ENCODE measurements at regions not wholly inside any gene's neighbourhood (a gene's known extent, or its start where the extent isn't known, plus 50 kb on each side); places are given as distances from the start of the nearest gene placed in this dataset.

GRCh38 chr22:49209452-49210195, 618.0 kb downstream of the BRD1 start:
- H3K4me3 ChIP-seq (ENCODE audit: low read length) = no peak overlapping the region
- H3K4me1 ChIP-seq (ENCODE audit: insufficient read depth, low read length) = no peaks in the 10 kb centered on the region
- no peaks in the 10 kb centered on the region for H3K27me3 ChIP-seq (ENCODE audit: insufficient read depth, low read length)
- H3K9me3 ChIP-seq (ENCODE audit: low read depth, low read length) = no peaks in the 10 kb centered on the region

GRCh38 chr22:49208768-49209252, 618.9 kb downstream of the BRD1 start:
- no peaks in the 10 kb centered on the region for H3K4me1 ChIP-seq (ENCODE audit: insufficient read depth, low read length)
- no peaks in the 10 kb centered on the region for H3K9me3 ChIP-seq (ENCODE audit: low read depth, low read length)
- H3K4me3 ChIP-seq (ENCODE audit: low read length) = no peak overlapping the region
- no peaks in the 10 kb centered on the region for H3K27me3 ChIP-seq (ENCODE audit: insufficient read depth, low read length)

GRCh38 chr22:49208004-49208402, 619.7 kb downstream of the BRD1 start:
- Histone ChIP-seq H3K27me3 (ENCODE audit: insufficient read depth, low read length) (no peaks in the 10 kb centered on the region), H3K4me3 (ENCODE audit: low read length) (no peak overlapping the region), H3K4me1 (ENCODE audit: insufficient read depth, low read length) (no peaks in the 10 kb centered on the region), H3K9me3 (ENCODE audit: low read depth, low read length) (no peaks in the 10 kb centered on the region)

- Histone ChIP-seq H3K4me1 (ENCODE audit: insufficient read depth, low read length) (no peaks in the 10 kb centered on the region), H3K27me3 (ENCODE audit: insufficient read depth, low read length) (no peaks in the 10 kb centered on the region), H3K4me3 (ENCODE audit: low read length) (no peak overlapping the region), H3K9me3 (ENCODE audit: low read depth, low read length) (no peaks in the 10 kb centered on the region)
These were observed 620.4 kb downstream of the BRD1 start for GRCh38 chr22:49207008-49208003.

- H3K9me3 ChIP-seq (ENCODE audit: low read depth, low read length) = no peaks in the 10 kb centered on the region
- H3K4me3 ChIP-seq (ENCODE audit: low read length) = no peak overlapping the region
- H3K27me3 ChIP-seq (ENCODE audit: insufficient read depth, low read length) = no peaks in the 10 kb centered on the region
- H3K4me1 ChIP-seq (ENCODE audit: insufficient read depth, low read length) = no peaks in the 10 kb centered on the region
These were observed 621.4 kb downstream of the BRD1 start for GRCh38 chr22:49206281-49206680.

GRCh38 chr22:49205483-49205800, 622.2 kb downstream of the BRD1 start:
- Histone ChIP-seq H3K4me1 (ENCODE audit: insufficient read depth, low read length) (no peaks in the 10 kb centered on the region), H3K9me3 (ENCODE audit: low read depth, low read length) (no peaks in the 10 kb centered on the region), H3K4me3 (ENCODE audit: low read length) (no peak overlapping the region), H3K27me3 (ENCODE audit: insufficient read depth, low read length) (no peaks in the 10 kb centered on the region)

GRCh38 chr22:49204599-49205482, 622.8 kb downstream of the BRD1 start:
- no peaks in the 10 kb centered on the region for H3K27me3 ChIP-seq (ENCODE audit: insufficient read depth, low read length)
- no peaks in the 10 kb centered on the region for H3K9me3 ChIP-seq (ENCODE audit: low read depth, low read length)
- H3K4me3 ChIP-seq (ENCODE audit: low read length) = no peak overlapping the region
- no peaks in the 10 kb centered on the region for H3K4me1 ChIP-seq (ENCODE audit: insufficient read depth, low read length)

GRCh38 chr22:49203859-49204598, 623.6 kb downstream of the BRD1 start:
- H3K4me1 ChIP-seq (ENCODE audit: insufficient read depth, low read length) = no peaks in the 10 kb centered on the region
- H3K27me3 ChIP-seq (ENCODE audit: insufficient read depth, low read length) = no peaks in the 10 kb centered on the region
- H3K4me3 ChIP-seq (ENCODE audit: low read length) = no peak overlapping the region
- no peaks in the 10 kb centered on the region for H3K9me3 ChIP-seq (ENCODE audit: low read depth, low read length)

GRCh38 chr22:49203091-49203858, 624.4 kb downstream of the BRD1 start:
- H3K4me3 ChIP-seq (ENCODE audit: low read length) = no peak overlapping the region
- no peaks in the 10 kb centered on the region for H3K4me1 ChIP-seq (ENCODE audit: insufficient read depth, low read length)

GRCh38 chr22:49202226-49202625, 625.4 kb downstream of the BRD1 start:
- H3K9me3 ChIP-seq (ENCODE audit: low read depth, low read length) = no peaks in the 10 kb centered on the region
- H3K27me3 ChIP-seq (ENCODE audit: insufficient read depth, low read length) = no peaks in the 10 kb centered on the region
- H3K4me3 ChIP-seq (ENCODE audit: low read length) = no peak overlapping the region
- no peaks in the 10 kb centered on the region for H3K4me1 ChIP-seq (ENCODE audit: insufficient read depth, low read length)

More at GRCh38 chr22:49203091-49203858, 624.4 kb downstream of the BRD1 start:
- H3K9me3 ChIP-seq (ENCODE audit: low read depth, low read length) = no peaks in the 10 kb centered on the region
- H3K27me3 ChIP-seq (ENCODE audit: insufficient read depth, low read length) = no peaks in the 10 kb centered on the region

GRCh38 chr22:49201046-49201970, 626.4 kb downstream of the BRD1 start:
- Histone ChIP-seq H3K4me1 (ENCODE audit: insufficient read depth, low read length) (no peaks in the 10 kb centered on the region), H3K27me3 (ENCODE audit: insufficient read depth, low read length) (no peaks in the 10 kb centered on the region), H3K4me3 (ENCODE audit: low read length) (no peak overlapping the region), H3K9me3 (ENCODE audit: low read depth, low read length) (no peaks in the 10 kb centered on the region)

GRCh38 chr22:49199224-49199623, 628.4 kb downstream of the BRD1 start:
- H3K4me1 ChIP-seq (ENCODE audit: insufficient read depth, low read length) = no peaks in the 10 kb centered on the region
- H3K27me3 ChIP-seq (ENCODE audit: insufficient read depth, low read length) = no peaks in the 10 kb centered on the region
- no peak overlapping the region for H3K4me3 ChIP-seq (ENCODE audit: low read length)
- H3K9me3 ChIP-seq (ENCODE audit: low read depth, low read length) = no peaks in the 10 kb centered on the region

GRCh38 chr22:49198705-49199084, 629.0 kb downstream of the BRD1 start:
- no peak overlapping the region for H3K4me3 ChIP-seq (ENCODE audit: low read length)
- no peaks in the 10 kb centered on the region for H3K27me3 ChIP-seq (ENCODE audit: insufficient read depth, low read length)
- no peaks in the 10 kb centered on the region for H3K9me3 ChIP-seq (ENCODE audit: low read depth, low read length)
- no peaks in the 10 kb centered on the region for H3K4me1 ChIP-seq (ENCODE audit: insufficient read depth, low read length)

All from mononuclear cell (primary cell).